ENCODE measurements at regions not wholly inside any gene's neighbourhood (a gene's known extent, or its start where the extent isn't known, plus 50 kb on each side); places are given as distances from the start of the nearest gene placed in this dataset.

- H3K4me1 ChIP-seq, result no peaks in the 10 kb centered on the region
- TF ChIP-seq CTCF (IDR thresholded peaks at IDR 0.05; ENCODE audit: borderline replicate concordance), result no peak
- no peak for DNase-seq
- intact Hi-C loops (cut with micrococcal nuclease), result no loop called here
- H3K27ac ChIP-seq (replicated peaks), result no peak overlapping the region
- no peak overlapping the region for H3K4me3 ChIP-seq
- H3K36me3 ChIP-seq, result no peaks in the 10 kb centered on the region
- H3K9me3 ChIP-seq (replicated peaks), result no peaks in the 10 kb centered on the region
- no peaks in the 10 kb centered on the region for H3K27me3 ChIP-seq (ENCODE audit: low read depth)
These were observed 321.1 kb downstream of the STIM2 start for GRCh38 chr4:27181693-27182092.

GRCh38 chr4:27182211-27182610, 321.6 kb downstream of the STIM2 start:
- intact Hi-C loops (cut with micrococcal nuclease), result no loop called here
- no peaks in the 10 kb centered on the region for H3K9me3 ChIP-seq (replicated peaks)
- H3K36me3 ChIP-seq, result no peaks in the 10 kb centered on the region
- H3K27ac ChIP-seq (replicated peaks), result no peak overlapping the region
- H3K4me3 ChIP-seq, result no peak overlapping the region
- no peaks in the 10 kb centered on the region for H3K4me1 ChIP-seq
- DNase-seq, result no peak
- H3K27me3 ChIP-seq (ENCODE audit: low read depth), result no peaks in the 10 kb centered on the region
- TF ChIP-seq CTCF (IDR thresholded peaks at IDR 0.05; ENCODE audit: borderline replicate concordance), result no peak

- no peaks in the 10 kb centered on the region for H3K36me3 ChIP-seq
- intact Hi-C loops (cut with micrococcal nuclease), result no loop called here
- TF ChIP-seq CTCF (IDR thresholded peaks at IDR 0.05; ENCODE audit: borderline replicate concordance), result no peak
These were observed 324.0 kb downstream of the STIM2 start for GRCh38 chr4:27184508-27185155.

GRCh38 chr4:27186710-27187109, 326.1 kb downstream of the STIM2 start:
- no peaks in the 10 kb centered on the region for H3K4me1 ChIP-seq
- no peak for DNase-seq

More at GRCh38 chr4:27184508-27185155, 324.0 kb downstream of the STIM2 start:
- Histone ChIP-seq H3K9me3 (replicated peaks) (no peaks in the 10 kb centered on the region), H3K27me3 (ENCODE audit: low read depth) (peaks cover 1% of the 10 kb centered on the region), H3K27ac (replicated peaks) (no peak overlapping the region), H3K4me3 (no peak overlapping the region), H3K4me1 (no peaks in the 10 kb centered on the region)
- DNase-seq, result no peak

GRCh38 chr4:27187786-27188185, 327.1 kb downstream of the STIM2 start:
- H3K4me1 ChIP-seq, result no peaks in the 10 kb centered on the region
- H3K27ac ChIP-seq (replicated peaks), result no peak overlapping the region
- no peak overlapping the region for H3K4me3 ChIP-seq
- TF ChIP-seq CTCF (IDR thresholded peaks at IDR 0.05; ENCODE audit: borderline replicate concordance), result no peak
- no peaks in the 10 kb centered on the region for H3K36me3 ChIP-seq
- peaks cover 4% of the 10 kb centered on the region for H3K27me3 ChIP-seq (ENCODE audit: low read depth)
- H3K9me3 ChIP-seq (replicated peaks), result no peaks in the 10 kb centered on the region
- no peak for DNase-seq
- intact Hi-C loops (cut with micrococcal nuclease), result no loop called here

More at GRCh38 chr4:27186710-27187109, 326.1 kb downstream of the STIM2 start:
- Histone ChIP-seq H3K4me3 (no peak overlapping the region), H3K27me3 (ENCODE audit: low read depth) (peaks cover 4% of the 10 kb centered on the region), H3K36me3 (no peaks in the 10 kb centered on the region), H3K27ac (replicated peaks) (no peak overlapping the region), H3K9me3 (replicated peaks) (no peaks in the 10 kb centered on the region)
- intact Hi-C loops (cut with micrococcal nuclease), result no loop called here
- TF ChIP-seq CTCF (IDR thresholded peaks at IDR 0.05; ENCODE audit: borderline replicate concordance), result no peak
